ENCODE measurements at regions not wholly inside any gene's neighbourhood (a gene's known extent, or its start where the extent isn't known, plus 50 kb on each side); places are given as distances from the start of the nearest gene placed in this dataset.

DNA sequence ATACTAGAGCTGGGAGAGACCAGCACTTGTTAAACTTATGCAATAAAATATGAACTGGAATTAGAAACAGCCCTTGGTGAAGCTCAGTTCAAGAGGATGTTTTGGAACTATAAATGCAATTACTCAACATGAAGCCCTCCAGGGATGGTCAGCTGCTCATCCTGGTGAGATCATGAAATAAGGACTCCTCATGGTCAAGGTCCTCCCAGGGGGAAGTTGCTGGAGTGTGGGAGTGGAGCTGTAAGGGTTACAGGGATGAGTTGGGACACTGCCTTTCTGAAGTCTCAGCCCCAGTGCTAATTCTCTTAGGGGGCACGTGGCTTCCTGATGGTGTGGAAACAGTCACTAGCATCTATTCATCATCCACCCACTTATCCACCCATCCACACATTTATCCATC is 301.7 kb upstream of the SFSWAP start:
- no peak for TF ChIP-seq TAF1 (IDR thresholded peaks at IDR 0.05; ENCODE audit: borderline replicate concordance, insufficient read depth, low read length)
- TF ChIP-seq, protein P1, sequence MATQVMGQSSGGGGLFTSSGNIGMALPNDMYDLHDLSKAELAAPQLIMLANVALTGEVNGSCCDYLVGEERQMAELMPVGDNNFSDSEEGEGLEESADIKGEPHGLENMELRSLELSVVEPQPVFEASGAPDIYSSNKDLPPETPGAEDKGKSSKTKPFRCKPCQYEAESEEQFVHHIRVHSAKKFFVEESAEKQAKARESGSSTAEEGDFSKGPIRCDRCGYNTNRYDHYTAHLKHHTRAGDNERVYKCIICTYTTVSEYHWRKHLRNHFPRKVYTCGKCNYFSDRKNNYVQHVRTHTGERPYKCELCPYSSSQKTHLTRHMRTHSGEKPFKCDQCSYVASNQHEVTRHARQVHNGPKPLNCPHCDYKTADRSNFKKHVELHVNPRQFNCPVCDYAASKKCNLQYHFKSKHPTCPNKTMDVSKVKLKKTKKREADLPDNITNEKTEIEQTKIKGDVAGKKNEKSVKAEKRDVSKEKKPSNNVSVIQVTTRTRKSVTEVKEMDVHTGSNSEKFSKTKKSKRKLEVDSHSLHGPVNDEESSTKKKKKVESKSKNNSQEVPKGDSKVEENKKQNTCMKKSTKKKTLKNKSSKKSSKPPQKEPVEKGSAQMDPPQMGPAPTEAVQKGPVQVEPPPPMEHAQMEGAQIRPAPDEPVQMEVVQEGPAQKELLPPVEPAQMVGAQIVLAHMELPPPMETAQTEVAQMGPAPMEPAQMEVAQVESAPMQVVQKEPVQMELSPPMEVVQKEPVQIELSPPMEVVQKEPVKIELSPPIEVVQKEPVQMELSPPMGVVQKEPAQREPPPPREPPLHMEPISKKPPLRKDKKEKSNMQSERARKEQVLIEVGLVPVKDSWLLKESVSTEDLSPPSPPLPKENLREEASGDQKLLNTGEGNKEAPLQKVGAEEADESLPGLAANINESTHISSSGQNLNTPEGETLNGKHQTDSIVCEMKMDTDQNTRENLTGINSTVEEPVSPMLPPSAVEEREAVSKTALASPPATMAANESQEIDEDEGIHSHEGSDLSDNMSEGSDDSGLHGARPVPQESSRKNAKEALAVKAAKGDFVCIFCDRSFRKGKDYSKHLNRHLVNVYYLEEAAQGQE (IDR thresholded peaks at IDR 0.05; ENCODE audit: insufficient read depth in 1 of 2, low read depth in 2 of 2, low read length in 2 of 2) = no peak
- no peak for TF ChIP-seq FOXP2 (optimal IDR thresholded peaks at IDR 0.05; ENCODE audit: borderline replicate concordance, extremely low read depth, extremely low read length, insufficient read depth)
- TF ChIP-seq POLR2AphosphoS5 (IDR thresholded peaks at IDR 0.05; ENCODE audit: low read depth, low read length) = no peak
- TF ChIP-seq SIN3A (IDR thresholded peaks at IDR 0.05; ENCODE audit: borderline replicate concordance, insufficient read depth, low read length) = no peak

DNA sequence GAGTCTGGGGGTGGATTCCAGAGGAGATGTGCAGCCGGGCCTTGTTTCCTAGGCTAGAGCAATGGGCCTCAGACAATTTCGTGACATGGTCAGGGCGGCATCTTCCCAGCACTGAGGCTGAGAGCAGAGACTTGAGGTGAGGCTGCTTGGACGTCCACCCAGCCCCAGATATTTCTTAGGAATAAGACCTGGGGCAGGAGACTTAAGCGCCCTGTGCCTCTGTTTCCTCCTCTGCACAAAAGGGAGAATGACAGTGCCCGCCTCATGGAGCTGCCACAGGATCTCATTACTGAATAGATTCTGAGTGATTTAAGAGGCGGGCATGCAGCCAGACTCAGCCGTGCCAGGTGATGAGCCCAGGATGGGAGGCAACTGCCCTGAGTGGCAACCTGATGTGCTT is 297.9 kb upstream of the SFSWAP start:
- TF ChIP-seq FOXP2 (optimal IDR thresholded peaks at IDR 0.05; ENCODE audit: borderline replicate concordance, extremely low read depth, extremely low read length, insufficient read depth) = no peak
- no peak for TF ChIP-seq TAF1 (IDR thresholded peaks at IDR 0.05; ENCODE audit: borderline replicate concordance, insufficient read depth, low read length)
- no peak for TF ChIP-seq SIN3A (IDR thresholded peaks at IDR 0.05; ENCODE audit: borderline replicate concordance, insufficient read depth, low read length)
- TF ChIP-seq POLR2AphosphoS5 (IDR thresholded peaks at IDR 0.05; ENCODE audit: low read depth, low read length) = no peak
- TF ChIP-seq, protein P1 (IDR thresholded peaks at IDR 0.05; ENCODE audit: insufficient read depth in 1 of 2, low read depth in 2 of 2, low read length in 2 of 2) = no peak

DNA sequence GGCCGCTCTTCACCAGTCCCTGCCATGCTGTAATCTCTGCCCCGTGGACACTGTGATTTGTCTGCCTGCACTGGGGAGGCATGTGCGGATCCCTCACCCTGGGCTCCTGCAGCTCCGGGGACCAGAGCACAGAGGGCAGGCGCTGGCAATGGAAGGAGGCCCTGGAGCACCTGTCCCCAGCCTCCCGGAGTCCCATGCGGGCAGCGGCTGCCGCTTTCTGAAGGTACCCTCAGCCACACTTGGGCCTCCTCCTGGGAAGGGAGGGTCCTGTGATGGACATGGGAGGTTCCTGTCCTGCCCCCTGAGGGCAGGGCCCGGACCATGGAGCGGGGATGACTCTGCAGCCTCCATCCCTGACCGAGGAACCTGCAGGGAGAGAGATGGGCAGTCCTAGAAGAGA is 297.4 kb upstream of the SFSWAP start:
- TF ChIP-seq FOXP2 (optimal IDR thresholded peaks at IDR 0.05; ENCODE audit: borderline replicate concordance, extremely low read depth, extremely low read length, insufficient read depth) (no peak), POLR2AphosphoS5 (IDR thresholded peaks at IDR 0.05; ENCODE audit: low read depth, low read length) (no peak), SIN3A (IDR thresholded peaks at IDR 0.05; ENCODE audit: borderline replicate concordance, insufficient read depth, low read length) (no peak), TAF1 (IDR thresholded peaks at IDR 0.05; ENCODE audit: borderline replicate concordance, insufficient read depth, low read length) (no peak)
- TF ChIP-seq, protein P1 (IDR thresholded peaks at IDR 0.05; ENCODE audit: insufficient read depth in 1 of 2, low read depth in 2 of 2, low read length in 2 of 2) = no peak

DNA sequence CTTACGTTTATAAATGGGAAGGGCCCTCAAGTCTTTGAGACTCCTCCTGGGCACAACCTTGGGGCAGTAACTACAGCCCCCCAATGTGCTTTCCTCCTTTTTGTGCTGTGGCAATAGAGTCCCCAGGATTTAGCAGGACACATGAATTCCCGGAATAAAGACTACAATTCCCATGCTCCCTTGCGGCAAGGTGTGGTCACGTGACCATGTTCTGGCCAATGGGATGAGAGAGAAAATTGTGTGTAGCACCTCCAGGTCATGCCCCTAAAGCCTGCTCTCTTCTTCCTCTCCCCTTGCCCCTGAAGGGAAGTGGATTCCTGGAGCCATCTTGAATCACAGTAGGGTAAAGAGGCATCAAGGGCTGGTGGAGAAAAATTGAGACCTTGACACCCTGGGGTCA is 295.1 kb upstream of the SFSWAP start:
- TF ChIP-seq FOXP2 (optimal IDR thresholded peaks at IDR 0.05; ENCODE audit: borderline replicate concordance, extremely low read depth, extremely low read length, insufficient read depth) = no peak
- no peak for TF ChIP-seq TAF1 (IDR thresholded peaks at IDR 0.05; ENCODE audit: borderline replicate concordance, insufficient read depth, low read length)
- no peak for TF ChIP-seq SIN3A (IDR thresholded peaks at IDR 0.05; ENCODE audit: borderline replicate concordance, insufficient read depth, low read length)
- TF ChIP-seq, protein P1 (IDR thresholded peaks at IDR 0.05; ENCODE audit: insufficient read depth in 1 of 2, low read depth in 2 of 2, low read length in 2 of 2) = no peak
- no peak for TF ChIP-seq POLR2AphosphoS5 (IDR thresholded peaks at IDR 0.05; ENCODE audit: low read depth, low read length)

DNA sequence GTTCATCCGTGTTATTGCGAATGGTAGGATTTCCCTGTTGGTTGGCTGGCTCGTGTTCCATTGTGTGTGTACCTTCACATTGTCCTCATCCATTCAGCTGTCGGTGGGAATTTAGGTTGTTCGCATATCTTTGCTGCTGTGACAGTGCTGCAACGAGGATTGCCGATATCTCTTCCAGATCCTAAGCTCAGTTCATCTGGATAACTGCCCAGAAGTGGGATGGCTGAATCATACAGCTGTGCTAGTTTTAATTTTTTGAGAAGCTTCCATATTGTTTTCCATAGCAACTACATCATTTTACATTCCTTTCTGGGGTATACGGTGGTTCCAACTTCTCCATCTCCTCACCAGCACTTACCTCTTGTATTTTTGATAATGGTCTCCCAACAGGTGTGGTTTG is 292.8 kb upstream of the SFSWAP start:
- TF ChIP-seq TAF1 (IDR thresholded peaks at IDR 0.05; ENCODE audit: borderline replicate concordance, insufficient read depth, low read length) (no peak), POLR2AphosphoS5 (IDR thresholded peaks at IDR 0.05; ENCODE audit: low read depth, low read length) (no peak), SIN3A (IDR thresholded peaks at IDR 0.05; ENCODE audit: borderline replicate concordance, insufficient read depth, low read length) (no peak), FOXP2 (optimal IDR thresholded peaks at IDR 0.05; ENCODE audit: borderline replicate concordance, extremely low read depth, extremely low read length, insufficient read depth) (no peak)
- TF ChIP-seq, protein P1 (IDR thresholded peaks at IDR 0.05; ENCODE audit: insufficient read depth in 1 of 2, low read depth in 2 of 2, low read length in 2 of 2) = no peak

All from PFSK-1 (cell line).